Gastroesophageal sphincter (tissue), 4 donors: ENCODE measurements at regions not wholly inside any gene's neighbourhood (a gene's known extent, or its start where the extent isn't known, plus 50 kb on each side); places are given as distances from the start of the nearest gene placed in this dataset.

Source experiments
- ATAC-seq: fragments of 150-250 bp; one replicate; pipeline ENCODE4 v1.9.1; 2016; ENCODE audit warnings: mild to moderate bottlenecking, moderate library complexity
- H3K27ac ChIP-seq, 4 donors: fragments of 200-600 bp; sonication (generic) in 3 of 4; 1 replicate in 3 of 4; 2 replicates in 1 of 4; pipeline ENCODE4 v1.5.1; 2016 to 2019
- H3K27me3 ChIP-seq: fragments of 200-600 bp; sonication (generic); one replicate; pipeline ENCODE4 v1.5.1; 2019
- H3K36me3 ChIP-seq, 2 donors: fragments of 200-600 bp; sonication (generic); one replicate each; pipeline ENCODE4 v1.5.1; 2019; ENCODE audit warnings: control low read depth in 1 of 2
- H3K4me1 ChIP-seq, 3 donors: fragments of 200-600 bp; sonication (generic); 1 replicate in 2 of 3; 2 replicates in 1 of 3; pipeline ENCODE4 v1.5.1; 2016 to 2019; ENCODE audit warnings: control low read depth in 2 of 3
- H3K4me3 ChIP-seq, 2 donors: fragments of 200-600 bp; sonication (generic); one replicate each; pipeline ENCODE4 v1.5.1; 2019; ENCODE audit warnings: mild to moderate bottlenecking in 1 of 2, moderate library complexity in 1 of 2
- H3K9me3 ChIP-seq, 3 donors: fragments of 200-600 bp; sonication (generic); one replicate each; pipeline ENCODE4 v1.5.1; 2017 to 2019; ENCODE audit warnings: control low read depth in 2 of 3
- CTCF ChIP-seq, 4 experiments: fragments of 200-600 bp in 2 of 4; fragments of 450-650 bp in 2 of 4; sonication (generic) in 1 of 4; IDR thresholded peaks; one replicate each; pipeline ENCODE4 v1.5.1; 2017 to 2019; ENCODE audit warnings: antibody characterized with exemption in 4 of 4, mild to moderate bottlenecking in 2 of 4, moderate library complexity in 2 of 4
- EP300 ChIP-seq: sonication (generic); formaldehyde crosslinking; IDR thresholded peaks from one replicate; pipeline ENCODE4 v1.6.1; 2017; ENCODE audit warnings: antibody characterized with exemption, mild to moderate bottlenecking
- POLR2A ChIP-seq, 2 donors: fragments of 450-650 bp; IDR thresholded peaks; one replicate each; pipeline ENCODE4 v1.6.1; 2017; ENCODE audit warnings: antibody characterized with exemption in 2 of 2, mild to moderate bottlenecking in 2 of 2, moderate library complexity in 1 of 2
- POLR2AphosphoS5 ChIP-seq: sonication (generic); formaldehyde crosslinking; IDR thresholded peaks from one replicate; pipeline ENCODE4 v1.6.1; 2017; ENCODE audit warnings: antibody characterized with exemption
- WGBS, 2 donors: methylation state at CpG; one replicate each; pipeline ENCODE4 v1.1.5; 2018; ENCODE audit warnings: low coverage in 1 of 2; 5-methylcytosine and 5-hydroxymethylcytosine counted together

- ATAC-seq = no peak
- H3K4me3 ChIP-seq = no peak overlapping the region
- 48 to 56% methylated on average over 2 of the region's 2 CpGs for WGBS, 2 donors
- peaks cover 0 to 9% (median 0%) of the 10 kb centered on the region in 3 donors for H3K4me1 ChIP-seq
- no peaks in the 10 kb centered on the region for H3K36me3 ChIP-seq
- no peaks in the 10 kb centered on the region for H3K27me3 ChIP-seq
- no peaks in the 10 kb centered on the region for H3K9me3 ChIP-seq
- no peak overlapping the region for H3K27ac ChIP-seq
- no peak for TF ChIP-seq EP300
- TF ChIP-seq CTCF (IDR thresholded peaks at IDR 0.05) = no peak
- no peak for TF ChIP-seq POLR2A (IDR thresholded peaks at IDR 0.05)
- TF ChIP-seq POLR2AphosphoS5 = no peak
Measured at GRCh38 chr3:28947061-28947460, 333.8 kb upstream of the RBMS3 start.

- no peak for TF ChIP-seq POLR2AphosphoS5
- no peak for TF ChIP-seq CTCF (IDR thresholded peaks at IDR 0.05)
- no peak for TF ChIP-seq EP300
- no peak for TF ChIP-seq POLR2A (IDR thresholded peaks at IDR 0.05)
- Histone ChIP-seq H3K9me3 (no peaks in the 10 kb centered on the region), H3K36me3 (no peaks in the 10 kb centered on the region), H3K27ac (no peak overlapping the region), H3K4me3 (no peak overlapping the region), H3K27me3 (no peaks in the 10 kb centered on the region), H3K4me1 (peaks cover 0 to 5% (median 0%) of the 10 kb centered on the region in 3 donors)
- ATAC-seq = no peak
- WGBS, 2 donors = 38 to 65% methylated on average over 2 of the region's 2 CpGs
Measured at GRCh38 chr3:28947751-28948150, 333.1 kb upstream of the RBMS3 start.

- Histone ChIP-seq H3K9me3 (no peaks in the 10 kb centered on the region), H3K27me3 (no peaks in the 10 kb centered on the region), H3K27ac (no peak overlapping the region), H3K4me1 (no peaks in the 10 kb centered on the region), H3K4me3 (no peak overlapping the region), H3K36me3 (no peaks in the 10 kb centered on the region)
- no peak for TF ChIP-seq POLR2AphosphoS5
- no peak for TF ChIP-seq EP300
- TF ChIP-seq CTCF (IDR thresholded peaks at IDR 0.05) = no peak
- no peak for TF ChIP-seq POLR2A (IDR thresholded peaks at IDR 0.05)
- no peak for ATAC-seq
Measured at GRCh38 chr3:28948685-28949084, 332.2 kb upstream of the RBMS3 start.

- no peaks in the 10 kb centered on the region for H3K9me3 ChIP-seq
- no peak overlapping the region for H3K4me3 ChIP-seq
- H3K27ac ChIP-seq = no peak overlapping the region
- H3K36me3 ChIP-seq = no peaks in the 10 kb centered on the region
- H3K4me1 ChIP-seq = no peaks in the 10 kb centered on the region
- 100% methylated on average over 1 of the region's 1 CpG for WGBS, 2 donors
- TF ChIP-seq POLR2A (IDR thresholded peaks at IDR 0.05) = no peak
- no peak for TF ChIP-seq EP300
- no peak for TF ChIP-seq POLR2AphosphoS5
- no peak for TF ChIP-seq CTCF (IDR thresholded peaks at IDR 0.05)
- no peaks in the 10 kb centered on the region for H3K27me3 ChIP-seq
- ATAC-seq = no peak
Measured at GRCh38 chr3:28949580-28949979, 331.3 kb upstream of the RBMS3 start.

GRCh38 chr3:28950614-28951013, 330.3 kb upstream of the RBMS3 start:
- Histone ChIP-seq H3K27ac (no peak overlapping the region), H3K36me3 (no peaks in the 10 kb centered on the region), H3K9me3 (no peaks in the 10 kb centered on the region), H3K27me3 (no peaks in the 10 kb centered on the region), H3K4me1 (no peaks in the 10 kb centered on the region), H3K4me3 (no peak overlapping the region)
- no peak for ATAC-seq
- TF ChIP-seq POLR2A (IDR thresholded peaks at IDR 0.05) (no peak), POLR2AphosphoS5 (no peak), EP300 (no peak), CTCF (IDR thresholded peaks at IDR 0.05) (no peak)
